HG03460 (cell line): ENCODE measurements at regions not wholly inside any gene's neighbourhood (a gene's known extent, or its start where the extent isn't known, plus 50 kb on each side); places are given as distances from the start of the nearest gene placed in this dataset.

Source experiments
- ATAC-seq: cut with Tn5 transposase; IDR thresholded peaks from one replicate; pipeline ENCODE4 v1.9.1; 2021; ENCODE audit not compliant: unreplicated experiment

GRCh38 chr6:44559486-44560270 is 172.2 kb downstream of the CDC5L start:
- no peak for ATAC-seq

- ATAC-seq = no peak
These were observed 173.1 kb downstream of the CDC5L start for GRCh38 chr6:44560458-44561059.

GRCh38 chr6:44561060-44561623 is 173.6 kb downstream of the CDC5L start:
- ATAC-seq = no peak

GRCh38 chr6:44561832-44562665 is 174.5 kb downstream of the CDC5L start:
- no peak for ATAC-seq

GRCh38 chr6:44563397-44563796 is 175.9 kb downstream of the CDC5L start:
- no peak for ATAC-seq

- no peak for ATAC-seq
These were observed 177.5 kb downstream of the CDC5L start for GRCh38 chr6:44564906-44565524.

- ATAC-seq = no peak
These were observed 179.9 kb downstream of the CDC5L start for GRCh38 chr6:44567406-44567805.

GRCh38 chr6:44569131-44569530 is 181.6 kb downstream of the CDC5L start:
- ATAC-seq = no peak

GRCh38 chr6:44569931-44570385 is 182.5 kb downstream of the CDC5L start:
- no peak for ATAC-seq

- ATAC-seq = no peak
These were observed 184.0 kb downstream of the CDC5L start for GRCh38 chr6:44571510-44571909.

GRCh38 chr6:44572346-44572745 is 184.8 kb downstream of the CDC5L start:
- no peak for ATAC-seq

GRCh38 chr6:44575644-44576043 is 188.1 kb downstream of the CDC5L start:
- no peak for ATAC-seq

- ATAC-seq = no peak
These were observed 188.7 kb downstream of the CDC5L start for GRCh38 chr6:44576132-44576631.

- no peak for ATAC-seq
These were observed 193.4 kb downstream of the CDC5L start for GRCh38 chr6:44580901-44581300.

- ATAC-seq = no peak
These were observed 195.4 kb downstream of the CDC5L start for GRCh38 chr6:44582930-44583329.

- ATAC-seq = no peak
These were observed 203.0 kb downstream of the CDC5L start for GRCh38 chr6:44590471-44590870.

- ATAC-seq = no peak
These were observed 206.0 kb downstream of the CDC5L start for GRCh38 chr6:44593539-44593944.

GRCh38 chr6:44594481-44594880 is 207.0 kb downstream of the CDC5L start:
- no peak for ATAC-seq

- no peak for ATAC-seq
These were observed 211.2 kb downstream of the CDC5L start for GRCh38 chr6:44598679-44599078.

GRCh38 chr6:44599672-44600071 is 212.2 kb downstream of the CDC5L start:
- ATAC-seq = no peak
